GM23338 (cell line): ENCODE measurements at regions not wholly inside any gene's neighbourhood (a gene's known extent, or its start where the extent isn't known, plus 50 kb on each side); places are given as distances from the start of the nearest gene placed in this dataset.

Source experiments
- ATAC-seq: fragments of 200-7000 bp; cut with Tn5 transposase; 3 replicates; pipeline ENCODE4 v1.9.1; 2020
- DNase-seq: peaks from one replicate; pipeline ENCODE4 v3.0.0-alpha.2; 2015; ENCODE audit warnings: low spot score
- H2AFZ ChIP-seq: fragments of 200-600 bp; sonication (generic); 2 replicates; pipeline ENCODE4 v1.8.0; 2016; ENCODE audit warnings: antibody characterized with exemption, mild to moderate bottlenecking, moderate library complexity
- H3F3A ChIP-seq: fragments of 200-600 bp; sonication (generic); replicated peaks from 2 replicates; pipeline ENCODE4 v1.8.0; 2017; ENCODE audit warnings: antibody characterized with exemption, mixed run types, low read depth
- H3K27ac ChIP-seq: fragments of 200-600 bp; sonication (generic); 2 replicates; pipeline ENCODE4 v1.6.1; 2016; ENCODE audit warnings: low read depth
- H3K27me3 ChIP-seq: fragments of 200-600 bp; sonication (generic); 2 replicates; pipeline ENCODE4 v1.8.0; 2016; ENCODE audit warnings: mild to moderate bottlenecking, mixed run types, moderate library complexity; ENCODE audit not compliant: insufficient read depth
- H3K36me3 ChIP-seq: fragments of 200-600 bp; sonication (generic); 2 replicates; pipeline ENCODE4 v1.8.0; 2016; ENCODE audit warnings: mild to moderate bottlenecking; ENCODE audit not compliant: insufficient read depth
- H3K4me1 ChIP-seq: fragments of 200-600 bp; sonication (generic); 2 replicates; pipeline ENCODE4 v1.8.0; 2016; ENCODE audit warnings: mild to moderate bottlenecking, moderate library complexity; ENCODE audit not compliant: insufficient read depth
- H3K4me2 ChIP-seq: fragments of 200-600 bp; sonication (generic); 2 replicates; pipeline ENCODE4 v1.7.1; 2017; ENCODE audit warnings: mixed run types
- H3K4me3 ChIP-seq: fragments of 200-600 bp; sonication (generic); 2 replicates; pipeline ENCODE4 v1.6.1; 2016; ENCODE audit warnings: mixed run types
- H3K79me2 ChIP-seq: fragments of 200-600 bp; sonication (generic); replicated peaks from 2 replicates; pipeline ENCODE4 v1.8.0; 2017; ENCODE audit warnings: mild to moderate bottlenecking; ENCODE audit not compliant: insufficient read depth
- H3K9me2 ChIP-seq: fragments of 200-600 bp; sonication (generic); 2 replicates; pipeline ENCODE4 v1.8.0; 2017; ENCODE audit not compliant: insufficient read depth
- H4K20me1 ChIP-seq: fragments of 200-600 bp; sonication (generic); replicated peaks from 2 replicates; pipeline ENCODE4 v1.8.0; 2017; ENCODE audit warnings: mild to moderate bottlenecking; ENCODE audit not compliant: insufficient read depth
- H3K27ac Mint-ChIP-seq: 2 replicates; pipeline ENCODE4 v1.8.0; 2020; ENCODE audit warnings: inconsistent platforms, mild to moderate bottlenecking, moderate library complexity, mixed read lengths
- H3K27me3 Mint-ChIP-seq: 3 replicates; pipeline ENCODE4 v1.8.0; 2022; ENCODE audit warnings: low read depth, mild to moderate bottlenecking, moderate library complexity, mixed read lengths, inconsistent platforms; ENCODE audit not compliant: insufficient read depth, poor library complexity
- H3K36me3 Mint-ChIP-seq: 3 replicates; pipeline ENCODE4 v1.8.0; 2021; ENCODE audit warnings: low read depth, mild to moderate bottlenecking, inconsistent platforms, moderate library complexity, mixed read lengths
- H3K4me1 Mint-ChIP-seq: 3 replicates; pipeline ENCODE4 v1.8.0; 2020; ENCODE audit warnings: mild to moderate bottlenecking, inconsistent platforms, mixed read lengths
- H3K4me3 Mint-ChIP-seq: 3 replicates; pipeline ENCODE4 v1.8.0; 2021; ENCODE audit warnings: moderate library complexity, mild to moderate bottlenecking, inconsistent platforms, mixed read lengths
- H3K9me3 Mint-ChIP-seq: 3 replicates; pipeline ENCODE4 v1.8.0; 2020; ENCODE audit warnings: moderate library complexity, mild to moderate bottlenecking, inconsistent platforms, mixed read lengths
- NANOG ChIP-seq: IDR thresholded peaks from 2 replicates; pipeline ENCODE4 v1.6.1; 2016; ENCODE audit warnings: antibody characterized with exemption, borderline replicate concordance
- ZNF462 ChIP-seq: fragments of 250-450 bp; sonication (Bioruptor Pico); IDR thresholded peaks from 2 replicates; pipeline ENCODE4 v1.5.0; 2020; ENCODE audit warnings: mild to moderate bottlenecking, moderate library complexity
- TF ChIP-seq, protein P1 (sequence below), 2 experiments: fragments of 200-600 bp in 1 of 2; sonication (generic) in 1 of 2; conservative IDR thresholded peaks; 2 replicates each; pipeline versions ENCODE4 v1.5.1 to v1.6.1; 2016 to 2017; ENCODE audit warnings: antibody characterized with exemption in 2 of 2, low read depth in 2 of 2, mild to moderate bottlenecking in 2 of 2, moderate library complexity in 1 of 2

- no peak for TF ChIP-seq ZNF462 (CRISPR knock-in tag)
- TF ChIP-seq, protein P1, sequence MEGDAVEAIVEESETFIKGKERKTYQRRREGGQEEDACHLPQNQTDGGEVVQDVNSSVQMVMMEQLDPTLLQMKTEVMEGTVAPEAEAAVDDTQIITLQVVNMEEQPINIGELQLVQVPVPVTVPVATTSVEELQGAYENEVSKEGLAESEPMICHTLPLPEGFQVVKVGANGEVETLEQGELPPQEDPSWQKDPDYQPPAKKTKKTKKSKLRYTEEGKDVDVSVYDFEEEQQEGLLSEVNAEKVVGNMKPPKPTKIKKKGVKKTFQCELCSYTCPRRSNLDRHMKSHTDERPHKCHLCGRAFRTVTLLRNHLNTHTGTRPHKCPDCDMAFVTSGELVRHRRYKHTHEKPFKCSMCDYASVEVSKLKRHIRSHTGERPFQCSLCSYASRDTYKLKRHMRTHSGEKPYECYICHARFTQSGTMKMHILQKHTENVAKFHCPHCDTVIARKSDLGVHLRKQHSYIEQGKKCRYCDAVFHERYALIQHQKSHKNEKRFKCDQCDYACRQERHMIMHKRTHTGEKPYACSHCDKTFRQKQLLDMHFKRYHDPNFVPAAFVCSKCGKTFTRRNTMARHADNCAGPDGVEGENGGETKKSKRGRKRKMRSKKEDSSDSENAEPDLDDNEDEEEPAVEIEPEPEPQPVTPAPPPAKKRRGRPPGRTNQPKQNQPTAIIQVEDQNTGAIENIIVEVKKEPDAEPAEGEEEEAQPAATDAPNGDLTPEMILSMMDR (conservative IDR thresholded peaks at IDR 0.05; ENCODE audit: low read depth in 2 of 2), result no peak
These were observed 169.2 kb downstream of the C9orf50 start (continued) for GRCh38 chr9:129451669-129452068.

DNA sequence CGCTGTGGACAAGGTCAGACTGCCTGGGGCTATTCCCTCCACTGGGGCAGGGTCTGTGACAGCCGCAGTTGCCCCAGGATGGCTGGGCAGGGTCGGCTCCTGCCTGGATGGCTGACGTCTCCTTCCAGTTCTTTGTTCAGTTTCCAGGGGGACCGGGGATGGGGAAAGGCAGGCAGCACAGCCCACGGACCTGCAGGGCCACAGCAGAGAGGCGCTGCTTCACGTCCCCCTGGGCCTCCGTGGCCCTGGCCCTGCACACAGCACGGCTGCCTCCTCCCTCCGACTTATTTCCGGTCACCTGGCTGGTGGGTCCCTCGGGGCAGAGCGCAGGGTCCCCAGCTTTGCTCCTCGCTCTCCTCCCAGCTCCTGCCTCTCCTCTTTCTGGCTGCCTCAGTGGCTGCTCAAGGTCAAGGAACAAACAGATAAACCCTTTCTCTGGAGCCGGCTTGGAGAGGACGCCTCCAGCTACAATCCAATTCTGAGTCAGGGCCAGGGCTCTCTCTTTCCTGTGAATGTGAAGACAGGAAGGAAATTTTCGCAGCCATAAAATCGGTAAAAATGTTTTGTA lies 169.7 kb downstream of the C9orf50 start:
- Histone ChIP-seq H3K4me1 (no peaks in the 10 kb centered on the region), H3K36me3 (no peaks in the 10 kb centered on the region), H3K79me2 (no peaks in the 10 kb centered on the region), H3K27me3 (no peaks in the 10 kb centered on the region), H4K20me1 (no peaks in the 10 kb centered on the region), H3K9me2 (no peaks in the 10 kb centered on the region), H3K27ac (no peak overlapping the region), H3F3A (no peaks in the 10 kb centered on the region), H3K4me3 (no peak overlapping the region), H3K4me2 (no peak overlapping the region), H2AFZ (0 out of 2 replicates have a peak overlapping the region, but pooled peaks have one; percentile 56)
- Mint-ChIP-seq H3K4me1 (peaks cover 24% of the 10 kb centered on the region), H3K9me3 (no peaks in the 10 kb centered on the region; the same call in 2 of the 3 replicates), H3K36me3 (no peaks in the 10 kb centered on the region), H3K27ac (no peak overlapping the region), H3K4me3 (no peak overlapping the region), H3K27me3 (peaks cover 10% of the 10 kb centered on the region)
- DNase-seq (no peak), ATAC-seq (peak; percentile 70)
- TF ChIP-seq NANOG, result no peak
